Activated CD4-positive, alpha-beta T cell treated with anti-CD3 and anti-CD28 coated beads, Interleukin-2, amount 50 U/mL, for 16 hours (primary cell): ENCODE measurements at regions not wholly inside any gene's neighbourhood (a gene's known extent, or its start where the extent isn't known, plus 50 kb on each side); places are given as distances from the start of the nearest gene placed in this dataset.
A peak's percentile ranks its signal among the peaks of the same experiment; 100 is the strongest.
"Not testable (repeated sequence)": the region's sequence is repeated elsewhere in the genome, so short reads cannot be mapped to it uniquely, and the experiment has no call there.

Experiments used
- DNase-seq: peaks from one replicate; pipeline ENCODE4 v3.0.0-alpha.2; 2020

GRCh38 chr2:163182764-163183354 is 344.3 kb upstream of the KCNH7 start:
- peak; percentile 3 for DNase-seq

GRCh38 chr2:163177592-163177991 is 339.0 kb upstream of the KCNH7 start:
- no peak for DNase-seq

DNA sequence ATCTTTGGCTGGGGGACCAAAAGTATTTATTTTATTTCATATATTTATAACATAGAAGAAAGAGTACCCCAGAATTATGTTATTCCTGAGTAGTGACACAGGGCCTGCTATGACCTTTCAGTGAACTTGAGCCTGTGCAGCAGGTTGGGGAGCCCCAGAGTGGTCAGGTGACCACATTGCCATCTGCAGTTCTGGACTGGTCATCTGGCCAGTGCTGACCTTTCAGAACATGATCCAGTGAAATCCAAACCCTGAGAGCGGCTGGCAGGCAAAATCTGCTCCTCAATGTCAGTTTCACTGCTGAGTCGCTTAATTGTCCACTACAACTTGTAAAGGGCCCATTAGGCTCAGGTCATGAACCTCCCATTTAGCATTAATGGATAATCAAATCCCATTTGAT is 336.7 kb upstream of the KCNH7 start:
- DNase-seq, result no peak

- DNase-seq, result no peak
Measured at GRCh38 chr2:163173591-163173990, 335.0 kb upstream of the KCNH7 start.

GRCh38 chr2:163171786-163172530 is 333.4 kb upstream of the KCNH7 start:
- DNase-seq, result no peak

DNA sequence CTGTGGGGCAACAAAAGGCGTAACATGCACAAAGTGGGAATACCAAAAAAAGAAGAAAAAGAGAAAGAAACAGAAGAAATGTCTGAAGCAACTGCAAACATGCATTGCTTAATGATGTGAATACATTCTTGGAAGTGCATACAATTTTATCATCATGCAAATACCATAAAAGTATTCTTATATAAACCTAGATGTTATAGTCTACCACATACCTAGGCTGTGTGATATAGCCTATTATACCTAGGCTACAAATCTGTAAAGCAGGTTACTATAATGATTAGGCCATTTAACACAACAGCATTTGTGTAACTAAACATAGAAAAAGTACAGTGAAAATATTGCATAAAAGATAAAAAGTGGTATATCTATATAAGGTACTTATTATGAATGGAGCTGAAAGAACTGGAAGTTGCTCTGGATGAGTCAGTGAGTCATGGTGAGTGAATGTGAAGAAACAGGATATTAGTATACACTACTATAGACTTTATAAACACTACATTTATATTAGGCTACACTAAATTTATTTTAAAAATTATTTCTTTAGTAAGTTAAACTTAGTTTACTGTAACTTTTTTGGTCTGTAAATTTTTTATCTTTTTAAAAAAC is 319.4 kb upstream of the KCNH7 start:
- no peak for DNase-seq

GRCh38 chr2:163157411-163157810 is 318.8 kb upstream of the KCNH7 start:
- no peak for DNase-seq

DNA sequence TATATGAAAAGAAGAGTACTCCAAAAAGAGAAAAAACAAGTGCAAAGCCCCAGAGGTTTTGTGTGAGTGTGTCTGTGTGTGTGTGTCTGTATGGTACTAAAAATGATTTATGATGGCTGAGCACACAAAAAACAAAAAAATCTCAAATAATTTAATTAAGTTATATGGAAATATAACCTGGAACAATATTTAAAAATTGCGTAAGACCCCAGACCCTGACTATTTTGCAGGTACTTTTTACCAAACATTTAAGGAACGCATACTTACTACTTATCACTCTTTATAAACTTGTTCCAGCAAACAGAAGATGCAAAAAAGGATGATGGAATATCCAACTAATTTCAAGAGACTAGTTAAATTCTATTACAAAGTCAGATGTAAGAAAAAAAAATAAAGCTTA is 317.4 kb upstream of the KCNH7 start:
- no peak for DNase-seq

DNA sequence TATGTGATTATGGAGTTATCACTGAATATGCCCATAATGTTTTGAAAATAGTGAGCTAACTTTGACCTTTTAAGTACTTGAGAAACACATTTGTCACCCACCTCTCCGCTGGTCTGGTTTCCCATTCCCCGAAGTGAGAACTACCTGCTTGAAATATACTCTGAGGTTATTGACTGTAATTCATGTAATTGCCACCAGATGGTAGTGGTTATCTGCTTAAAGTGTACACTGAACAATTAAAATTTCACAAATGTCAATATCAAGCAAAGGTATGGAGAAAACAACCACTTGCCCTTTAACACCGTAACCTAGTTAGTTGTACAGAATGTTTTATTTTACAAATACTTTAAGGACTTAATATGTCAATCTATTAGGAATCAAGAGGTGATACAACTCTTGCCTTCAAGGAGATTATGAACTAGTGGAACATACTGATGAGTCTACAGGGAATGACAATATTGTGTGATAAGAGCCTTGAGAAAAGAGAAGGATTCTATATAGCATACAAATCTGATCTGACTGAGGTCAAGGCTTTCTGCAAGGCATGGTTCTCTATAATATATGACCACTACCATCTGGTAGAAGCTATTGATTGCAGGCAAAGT is 316.8 kb upstream of the KCNH7 start:
- DNase-seq, result peak; percentile 23

DNA sequence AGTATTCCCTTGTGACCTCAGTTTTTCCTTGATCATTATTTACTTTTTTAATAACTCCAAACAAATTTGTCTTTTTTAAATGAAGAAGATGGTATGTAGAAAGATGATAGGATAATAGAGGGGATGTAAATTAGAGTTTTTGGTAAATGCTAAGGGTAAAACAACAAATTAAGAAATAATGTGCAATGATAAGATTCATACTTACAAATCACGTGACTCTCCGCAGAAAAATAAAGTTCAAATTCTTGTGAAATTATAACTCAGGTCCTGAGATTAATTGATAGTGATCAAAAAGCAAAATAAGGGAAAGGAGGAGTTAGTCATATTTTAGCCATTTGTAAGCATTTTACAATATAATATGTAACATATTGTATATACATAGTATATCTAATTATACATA is 304.1 kb upstream of the KCNH7 start:
- no peak for DNase-seq

DNA sequence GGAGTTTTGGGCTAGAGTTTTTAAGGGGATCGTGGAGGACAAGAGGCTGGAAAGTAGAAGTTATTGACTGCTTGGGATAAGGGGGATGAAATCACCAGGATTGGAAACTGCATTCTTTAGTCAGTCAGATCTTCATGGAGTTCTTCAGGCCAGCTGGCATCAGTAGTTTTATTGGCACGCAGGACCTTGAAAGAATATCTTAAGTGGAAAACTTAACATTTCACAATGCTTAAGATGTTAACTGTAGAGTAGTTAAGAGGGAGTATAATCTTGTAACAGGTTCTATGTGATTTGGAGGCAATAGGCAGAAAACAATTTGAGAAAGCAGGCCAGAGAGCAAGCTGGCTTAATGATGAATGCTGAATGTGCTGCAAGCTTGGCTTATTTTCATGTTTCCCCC is 300.4 kb upstream of the KCNH7 start:
- DNase-seq, result no peak

GRCh38 chr2:163135256-163135655 is 296.7 kb upstream of the KCNH7 start:
- no peak for DNase-seq

- no peak for DNase-seq
Measured at GRCh38 chr2:163133602-163134001, 295.0 kb upstream of the KCNH7 start.

DNA sequence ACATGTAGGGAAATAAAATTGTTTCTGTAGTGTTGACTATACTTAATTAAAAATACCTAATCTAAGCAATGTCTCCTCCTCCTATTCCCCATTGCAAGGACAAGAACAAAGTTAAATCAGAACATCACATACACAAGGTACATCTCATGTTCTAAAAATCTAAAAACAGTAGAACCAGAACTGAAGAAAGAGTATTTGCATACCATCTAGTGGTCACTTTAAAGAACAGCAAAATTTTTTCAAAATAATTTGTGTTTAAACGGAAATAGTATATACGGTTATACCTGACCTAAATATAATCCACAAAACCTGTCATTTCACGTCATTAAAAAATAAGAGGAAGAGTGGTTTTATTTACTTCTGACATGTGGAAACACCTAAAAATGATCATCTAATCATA is 294.3 kb upstream of the KCNH7 start:
- no peak for DNase-seq

DNA sequence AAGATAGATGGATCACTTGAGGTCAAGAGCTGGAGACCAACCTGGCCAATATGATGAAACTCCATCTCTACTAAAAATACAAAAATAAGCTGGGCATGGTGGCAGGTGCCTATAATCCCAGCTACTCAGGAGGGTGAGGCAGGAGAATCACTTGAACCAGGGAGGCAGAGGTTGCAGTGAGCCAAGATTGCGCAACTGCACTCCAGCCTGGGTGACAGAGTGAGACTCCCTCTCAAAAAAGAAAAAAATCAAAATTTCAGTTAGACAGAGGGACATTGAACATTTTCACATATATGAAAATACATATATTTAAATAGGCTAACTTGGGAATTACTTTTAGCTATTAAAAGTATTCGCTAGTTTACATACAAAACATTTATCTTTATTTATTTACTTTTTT is 293.6 kb upstream of the KCNH7 start:
- DNase-seq, result not testable (repeated sequence)

- no peak for DNase-seq
Measured at GRCh38 chr2:163123526-163123925, 285.0 kb upstream of the KCNH7 start.

GRCh38 chr2:163122257-163122656 is 283.7 kb upstream of the KCNH7 start:
- DNase-seq, result no peak

GRCh38 chr2:163121483-163121882 is 282.9 kb upstream of the KCNH7 start:
- no peak for DNase-seq

DNA sequence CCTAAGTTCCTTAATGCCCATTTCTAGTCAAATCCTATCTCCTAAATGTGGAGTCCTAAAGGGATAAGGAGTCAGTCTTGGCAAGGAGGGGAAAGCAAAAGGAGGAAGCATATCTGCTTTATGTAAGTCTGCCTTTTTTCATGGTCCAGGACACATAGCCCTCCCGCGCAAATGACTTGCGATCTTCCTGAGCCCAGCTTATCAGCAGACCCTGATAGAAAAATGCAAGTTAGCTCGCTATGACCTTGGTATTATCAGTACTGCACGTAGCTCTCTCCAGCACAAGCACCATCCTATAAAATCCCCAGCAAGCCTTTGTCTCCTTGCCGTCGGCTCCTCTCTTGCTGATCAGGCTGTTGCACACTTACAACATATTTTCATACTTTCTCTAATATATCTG is 281.4 kb upstream of the KCNH7 start:
- DNase-seq, result no peak

GRCh38 chr2:163086940-163087339 is 248.4 kb upstream of the KCNH7 start:
- DNase-seq, result no peak

GRCh38 chr2:163085366-163086024 is 246.9 kb upstream of the KCNH7 start:
- DNase-seq, result not testable (repeated sequence)

DNA sequence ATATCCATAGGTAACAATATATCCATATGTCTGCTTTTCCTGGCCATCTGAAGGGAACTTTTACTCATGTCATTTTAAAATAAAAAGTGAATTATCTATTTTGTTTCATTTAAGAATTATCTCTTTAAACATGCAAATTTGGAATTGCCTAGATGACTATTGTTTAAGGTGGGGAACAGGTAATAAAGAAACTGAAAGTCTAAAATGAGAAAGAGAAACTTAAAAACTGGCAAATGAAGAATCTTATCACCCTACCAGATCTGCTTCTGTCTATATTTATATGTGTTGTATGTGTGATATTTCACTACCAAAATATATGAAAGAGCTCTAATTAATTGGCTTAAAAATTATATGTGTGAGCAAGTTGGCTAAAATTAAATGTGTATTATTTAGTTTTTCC is 243.2 kb upstream of the KCNH7 start:
- no peak for DNase-seq

DNA sequence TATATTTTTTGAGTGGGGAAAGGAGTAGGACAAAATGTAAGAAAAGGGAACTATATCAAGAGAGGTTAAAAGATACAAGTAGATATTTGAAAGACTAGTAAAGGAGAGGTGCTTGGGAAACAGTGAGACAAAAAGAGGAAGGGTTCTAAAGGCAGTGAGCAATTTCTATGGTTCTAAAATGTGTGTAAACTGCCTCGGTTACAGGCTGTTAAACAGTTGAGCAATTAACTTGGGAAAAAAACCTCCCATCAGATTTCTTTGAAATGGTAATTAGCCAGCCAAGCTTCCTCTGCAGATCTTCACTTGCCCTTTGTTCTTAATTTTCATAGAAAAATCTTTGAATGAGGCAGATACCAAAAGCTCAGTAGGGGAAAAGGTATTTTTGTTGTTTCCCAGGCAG is 238.7 kb upstream of the KCNH7 start:
- no peak for DNase-seq

- DNase-seq, result no peak
Measured at GRCh38 chr2:163066085-163066484, 227.5 kb upstream of the KCNH7 start.
